ENCODE measurements at regions not wholly inside any gene's neighbourhood (a gene's known extent, or its start where the extent isn't known, plus 50 kb on each side); places are given as distances from the start of the nearest gene placed in this dataset.
"Not testable (repeated sequence)": the region's sequence is repeated elsewhere in the genome, so short reads cannot be mapped to it uniquely, and the experiment has no call there.

DNA sequence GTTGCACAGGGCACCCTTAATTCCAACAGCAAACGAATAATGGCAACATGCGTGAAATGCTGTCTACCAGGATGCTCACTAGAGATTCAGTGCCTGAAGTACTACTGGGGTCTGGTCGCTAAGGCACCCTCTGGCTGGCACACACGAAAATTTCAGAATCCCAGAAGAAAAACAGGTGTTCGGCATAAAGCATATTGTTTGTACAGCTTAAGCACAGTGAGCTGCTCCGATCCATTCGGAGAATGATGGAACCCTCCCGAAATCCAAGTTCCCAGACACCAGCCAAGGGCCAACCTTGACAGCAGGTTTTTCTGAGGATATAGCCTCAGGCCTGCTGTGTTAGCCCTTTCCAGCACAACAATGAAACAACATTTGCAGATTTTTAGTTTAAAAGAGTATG is 61.4 kb upstream of the ALDH1B1 start:
- no peak overlapping the region for H3K4me3 Mint-ChIP-seq
- H3K9me3 Mint-ChIP-seq (ENCODE audit: low read depth) = no peaks in the 10 kb centered on the region
- ATAC-seq (no peak), DNase-seq (no peak)
- CTCF ChIA-PET = interaction anchor here (0.6 kb wide), 1 partner anchor 21 kb away, joined by 3 read pairs; no protein-coding TSS in a partner anchor
- intact Hi-C loops (cut with DNase I, micrococcal nuclease) = no loop called here
- H3K4me1 Mint-ChIP-seq = no peaks in the 10 kb centered on the region
- POLR2A ChIA-PET = no interaction called here
- H3K27ac Mint-ChIP-seq = no peak overlapping the region
- no peaks in the 10 kb centered on the region for H3K36me3 Mint-ChIP-seq (ENCODE audit: low read depth)
- no peaks in the 10 kb centered on the region for H3K27me3 Mint-ChIP-seq

DNA sequence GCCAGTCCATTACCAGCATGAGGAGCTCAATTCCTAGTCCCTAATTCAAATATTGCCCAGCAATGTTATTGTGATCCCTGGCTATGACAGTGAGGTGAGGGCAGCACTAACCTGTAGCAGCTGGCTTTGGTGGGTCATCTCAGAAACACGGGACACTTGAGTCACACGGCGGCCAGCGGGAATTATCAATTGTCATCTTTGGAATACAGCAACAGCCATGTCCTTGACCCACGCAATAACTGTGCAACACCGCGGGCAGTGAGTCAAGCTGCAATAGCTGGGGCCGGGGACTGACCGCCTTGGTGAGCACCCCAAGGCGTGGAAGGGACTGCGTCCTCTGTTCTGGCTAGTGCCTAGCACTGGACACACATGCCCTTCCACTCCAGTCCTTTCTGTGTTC is 62.5 kb upstream of the ALDH1B1 start:
- ChIA-PET CTCF (interaction anchor here (0.6 kb wide), 1 partner anchor 102 kb away, joined by 3 read pairs; no protein-coding TSS in a partner anchor), POLR2A (no interaction called here)
- no peaks in the 10 kb centered on the region for H3K9me3 Mint-ChIP-seq (ENCODE audit: low read depth)
- DNase-seq (no peak), ATAC-seq (no peak)
- H3K36me3 Mint-ChIP-seq (ENCODE audit: low read depth) = no peaks in the 10 kb centered on the region
- no peak overlapping the region for H3K27ac Mint-ChIP-seq
- H3K4me3 Mint-ChIP-seq = no peak overlapping the region
- H3K27me3 Mint-ChIP-seq = no peaks in the 10 kb centered on the region
- no peaks in the 10 kb centered on the region for H3K4me1 Mint-ChIP-seq
- intact Hi-C loops (cut with DNase I, micrococcal nuclease) = no loop called here

DNA sequence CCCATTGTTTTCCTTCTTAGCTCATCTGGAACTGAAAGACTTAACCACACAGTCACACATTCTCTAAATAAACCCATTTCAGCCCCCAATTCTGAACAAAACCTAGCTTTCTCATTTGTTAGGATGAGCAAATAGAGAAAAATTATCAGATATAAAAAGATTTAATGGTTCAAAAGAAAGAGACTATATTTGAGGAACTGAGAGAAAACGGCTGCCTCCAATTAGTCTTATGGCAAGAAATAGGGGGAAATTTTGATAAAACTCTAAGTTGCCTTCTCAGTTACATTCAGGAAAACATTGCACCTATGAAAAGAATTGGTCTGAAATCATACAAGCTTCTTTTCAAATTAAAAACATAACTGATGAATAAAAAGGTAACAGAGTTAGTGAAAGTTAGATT is 63.7 kb upstream of the ALDH1B1 start:
- no peak overlapping the region for H3K27ac Mint-ChIP-seq
- no peaks in the 10 kb centered on the region for H3K36me3 Mint-ChIP-seq (ENCODE audit: low read depth)
- CTCF ChIA-PET = interaction anchor here (0.9 kb wide), 1 partner anchor 412 kb away, joined by 3 read pairs; no protein-coding TSS in a partner anchor
- H3K4me3 Mint-ChIP-seq = no peak overlapping the region
- no peak for DNase-seq
- no peaks in the 10 kb centered on the region for H3K4me1 Mint-ChIP-seq
- no peaks in the 10 kb centered on the region for H3K9me3 Mint-ChIP-seq (ENCODE audit: low read depth)
- POLR2A ChIA-PET = no interaction called here
- intact Hi-C loops (cut with DNase I, micrococcal nuclease) = no loop called here
- no peak for ATAC-seq
- H3K27me3 Mint-ChIP-seq = no peaks in the 10 kb centered on the region

DNA sequence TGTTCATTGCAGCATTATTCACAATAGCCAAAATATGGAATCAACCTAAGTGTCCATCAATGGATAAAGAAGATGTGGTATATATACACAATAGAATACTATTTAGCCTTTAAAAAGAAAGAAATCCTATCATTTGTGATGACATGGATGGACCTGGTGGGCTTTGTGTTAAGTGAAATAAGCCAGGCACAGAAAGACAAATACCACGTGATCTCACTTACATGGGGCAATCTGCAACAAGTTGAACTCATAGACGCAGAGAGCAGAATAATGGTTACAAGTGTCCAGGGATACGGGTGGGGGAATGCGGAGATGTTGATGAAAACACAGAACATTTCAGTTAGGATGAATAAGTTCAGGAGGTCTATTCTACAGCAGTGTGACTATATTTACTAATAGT is 66.4 kb upstream of the ALDH1B1 start:
- POLR2A ChIA-PET = no interaction called here
- Mint-ChIP-seq H3K36me3 (ENCODE audit: low read depth) (no peaks in the 10 kb centered on the region), H3K4me1 (no peaks in the 10 kb centered on the region), H3K4me3 (no peak overlapping the region), H3K27me3 (peaks cover 5% of the 10 kb centered on the region), H3K27ac (no peak overlapping the region), H3K9me3 (ENCODE audit: low read depth) (no peaks in the 10 kb centered on the region)
- ATAC-seq (no peak), DNase-seq (no peak)
- intact Hi-C loops (cut with DNase I, micrococcal nuclease) = no loop called here
- CTCF ChIA-PET = no interaction called here

DNA sequence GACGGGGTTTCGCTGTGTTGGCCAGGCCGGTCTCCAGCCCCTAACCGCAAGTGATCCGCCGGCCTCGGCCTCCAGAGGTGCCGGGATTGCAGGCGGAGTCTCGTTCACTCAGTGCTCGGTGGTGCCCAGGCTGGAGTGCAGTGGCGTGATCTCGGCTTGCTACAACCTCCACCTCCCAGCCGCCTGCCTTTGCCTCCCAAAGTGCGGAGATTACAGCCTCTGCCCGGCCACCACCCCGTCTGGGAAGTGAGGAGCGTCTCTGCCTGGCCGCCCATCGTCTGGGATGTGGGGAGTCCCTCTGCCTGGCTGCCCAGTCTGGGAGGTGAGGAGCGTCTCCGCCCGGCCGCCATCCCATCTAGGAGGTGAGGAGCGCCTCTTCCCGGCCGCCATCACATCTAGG is 68.3 kb upstream of the ALDH1B1 start:
- H3K27me3 Mint-ChIP-seq; CTCF ChIA-PET; H3K4me3 Mint-ChIP-seq; H3K36me3 Mint-ChIP-seq (ENCODE audit: low read depth); POLR2A ChIA-PET; ATAC-seq; H3K9me3 Mint-ChIP-seq (ENCODE audit: low read depth); H3K27ac Mint-ChIP-seq; H3K4me1 Mint-ChIP-seq; intact Hi-C loops (cut with DNase I, micrococcal nuclease); DNase-seq: not testable (repeated sequence)

DNA sequence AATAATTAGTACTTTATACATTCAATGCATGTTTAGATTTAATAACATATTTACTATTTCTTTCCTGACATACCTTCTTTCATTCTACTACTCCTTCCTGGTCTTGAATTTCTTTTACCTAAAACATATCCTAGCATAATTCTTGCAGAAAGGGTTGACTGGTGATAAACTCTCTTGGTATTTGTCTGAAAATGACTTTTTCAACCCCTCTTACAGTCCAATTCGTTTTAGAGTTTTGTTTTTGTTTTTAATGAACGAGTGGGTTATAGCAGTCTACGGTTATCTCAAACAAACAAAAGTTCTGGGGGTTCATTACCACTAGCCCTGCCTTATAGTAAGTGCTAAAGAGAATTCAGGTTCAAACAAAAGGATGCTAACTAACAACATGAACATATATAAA is 69.6 kb upstream of the ALDH1B1 start:
- Mint-ChIP-seq H3K9me3 (ENCODE audit: low read depth) (no peaks in the 10 kb centered on the region), H3K27ac (no peak overlapping the region), H3K4me1 (no peaks in the 10 kb centered on the region), H3K4me3 (no peak overlapping the region), H3K36me3 (ENCODE audit: low read depth) (no peaks in the 10 kb centered on the region), H3K27me3 (peaks cover 7% of the 10 kb centered on the region)
- no peak for DNase-seq
- ATAC-seq = no peak
- intact Hi-C loops (cut with DNase I, micrococcal nuclease) = no loop called here
- CTCF ChIA-PET = no interaction called here
- POLR2A ChIA-PET = no interaction called here

DNA sequence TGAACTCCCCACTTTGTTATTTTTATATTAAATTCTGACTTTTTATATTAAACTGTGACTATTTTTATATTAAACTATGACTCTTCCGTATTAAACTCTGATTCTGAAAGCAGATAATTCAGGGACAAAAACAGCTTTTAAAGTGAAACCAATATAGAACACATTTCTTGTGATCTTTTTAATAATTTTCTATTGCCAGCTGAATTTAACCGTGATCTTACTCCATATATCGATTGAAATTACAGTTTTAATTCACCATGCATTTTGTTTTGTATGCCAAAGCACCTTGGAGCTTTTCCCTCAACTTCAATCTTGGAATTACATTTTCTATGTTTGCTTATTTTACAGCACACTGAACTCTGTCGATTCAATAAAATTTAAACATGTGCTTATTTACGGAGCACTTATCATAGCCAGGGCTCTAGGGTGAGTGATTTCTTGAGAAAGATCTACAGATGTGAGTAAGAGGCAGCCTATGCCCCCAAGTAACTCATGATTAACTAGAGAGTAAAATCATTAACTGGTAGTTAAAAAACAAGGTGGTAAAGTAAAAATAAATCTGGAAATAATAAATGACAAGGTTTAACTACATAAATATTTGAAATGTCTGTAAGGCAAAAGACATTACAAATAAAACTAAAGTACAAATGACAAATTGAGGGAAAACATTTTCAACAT is 72.9 kb upstream of the ALDH1B1 start:
- intact Hi-C loops (cut with DNase I, micrococcal nuclease) = no loop called here
- H3K9me3 Mint-ChIP-seq (ENCODE audit: low read depth) = no peaks in the 10 kb centered on the region
- H3K27me3 Mint-ChIP-seq = peaks cover 7% of the 10 kb centered on the region
- no peaks in the 10 kb centered on the region for H3K4me1 Mint-ChIP-seq
- no peak overlapping the region for H3K4me3 Mint-ChIP-seq
- no peak overlapping the region for H3K27ac Mint-ChIP-seq
- DNase-seq = no peak
- no peaks in the 10 kb centered on the region for H3K36me3 Mint-ChIP-seq (ENCODE audit: low read depth)
- ChIA-PET POLR2A (no interaction called here), CTCF (interaction anchor here (0.8 kb wide), 1 partner anchor 74 kb away, joined by 3 read pairs; no protein-coding TSS in a partner anchor)
- ATAC-seq = no peak

DNA sequence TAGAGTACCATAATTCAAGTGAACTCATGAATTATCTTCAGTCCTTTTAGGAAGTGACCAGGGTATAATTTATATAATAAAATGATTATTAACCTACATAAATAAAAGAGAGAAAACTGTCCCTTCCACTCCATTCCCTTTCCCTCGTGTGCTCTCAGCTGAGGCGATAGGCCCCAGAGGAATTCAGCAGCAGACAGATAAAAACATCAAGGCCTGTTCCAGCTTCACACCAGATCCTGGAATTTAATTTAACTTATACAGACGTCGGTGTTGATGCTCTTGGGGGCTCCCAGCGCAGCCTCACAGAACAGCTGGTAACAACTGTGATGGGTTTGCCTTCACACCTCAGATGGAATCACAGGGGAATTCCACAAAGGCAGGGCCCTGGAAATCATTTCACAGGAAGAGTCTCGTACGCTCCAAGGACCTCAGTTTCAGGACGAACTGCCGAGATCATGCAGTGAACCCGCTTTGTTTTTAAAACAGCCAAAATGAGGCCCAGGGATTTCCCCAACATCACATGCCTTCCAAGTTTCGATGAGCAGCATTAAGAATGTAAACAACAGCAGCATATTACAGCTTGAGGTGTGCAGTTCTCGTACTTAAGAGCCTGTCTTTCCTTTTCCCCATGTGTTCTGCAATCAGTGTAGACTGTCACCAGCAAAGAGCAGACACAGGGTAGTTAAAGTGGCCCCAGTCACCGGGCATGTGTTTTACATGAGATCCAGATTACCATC is 73.6 kb upstream of the ALDH1B1 start:
- intact Hi-C loops (cut with DNase I, micrococcal nuclease) = no loop called here
- peaks cover 8% of the 10 kb centered on the region for H3K27me3 Mint-ChIP-seq
- CTCF ChIA-PET = interaction anchor here (0.8 kb wide), 1 partner anchor 74 kb away, joined by 3 read pairs; no protein-coding TSS in a partner anchor
- POLR2A ChIA-PET = no interaction called here
- DNase-seq = peak; percentile 10
- no peak overlapping the region for H3K4me3 Mint-ChIP-seq
- no peaks in the 10 kb centered on the region for H3K9me3 Mint-ChIP-seq (ENCODE audit: low read depth)
- H3K4me1 Mint-ChIP-seq = no peaks in the 10 kb centered on the region
- no peak overlapping the region for H3K27ac Mint-ChIP-seq
- no peaks in the 10 kb centered on the region for H3K36me3 Mint-ChIP-seq (ENCODE audit: low read depth)
- ATAC-seq = peak; percentile 61

DNA sequence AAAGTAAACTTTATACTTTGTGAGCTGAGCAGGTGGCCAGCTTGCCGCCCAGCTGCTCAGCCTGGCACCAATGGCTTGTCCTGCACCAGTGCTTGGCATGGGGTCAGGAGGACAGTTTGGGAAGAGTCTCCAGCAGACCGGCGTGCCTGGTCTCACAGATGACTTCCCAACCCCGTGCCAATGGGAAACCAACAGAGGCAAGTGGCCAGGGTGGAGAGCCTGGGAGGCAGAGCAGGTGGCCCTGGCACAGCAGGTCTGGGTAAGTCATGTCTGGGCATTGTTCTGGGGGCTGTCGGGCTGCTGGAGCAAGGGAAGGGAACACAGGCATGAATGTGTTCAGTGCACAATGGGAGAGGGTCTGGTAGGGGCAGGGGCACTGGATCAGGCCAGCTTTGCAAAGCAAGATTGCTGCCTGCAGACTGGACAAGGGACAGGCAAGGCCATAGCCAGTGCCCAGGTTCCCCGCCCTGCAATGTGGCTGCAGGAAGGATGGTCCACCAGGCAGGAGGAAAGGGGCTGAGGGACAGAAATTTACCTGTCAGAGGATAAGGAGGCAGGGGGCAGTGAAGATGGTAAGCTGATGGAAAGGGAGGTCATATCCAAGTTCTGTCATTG is 76.2 kb upstream of the ALDH1B1 start:
- DNase-seq (no peak), ATAC-seq (no peak)
- ChIA-PET POLR2A (no interaction called here), CTCF (no interaction called here)
- peaks cover 8% of the 10 kb centered on the region for H3K27me3 Mint-ChIP-seq
- H3K9me3 Mint-ChIP-seq (ENCODE audit: low read depth) = no peaks in the 10 kb centered on the region
- intact Hi-C loops (cut with DNase I, micrococcal nuclease) = no loop called here
- H3K36me3 Mint-ChIP-seq (ENCODE audit: low read depth) = no peaks in the 10 kb centered on the region
- no peaks in the 10 kb centered on the region for H3K4me1 Mint-ChIP-seq
- no peak overlapping the region for H3K4me3 Mint-ChIP-seq
- H3K27ac Mint-ChIP-seq = no peak overlapping the region

DNA sequence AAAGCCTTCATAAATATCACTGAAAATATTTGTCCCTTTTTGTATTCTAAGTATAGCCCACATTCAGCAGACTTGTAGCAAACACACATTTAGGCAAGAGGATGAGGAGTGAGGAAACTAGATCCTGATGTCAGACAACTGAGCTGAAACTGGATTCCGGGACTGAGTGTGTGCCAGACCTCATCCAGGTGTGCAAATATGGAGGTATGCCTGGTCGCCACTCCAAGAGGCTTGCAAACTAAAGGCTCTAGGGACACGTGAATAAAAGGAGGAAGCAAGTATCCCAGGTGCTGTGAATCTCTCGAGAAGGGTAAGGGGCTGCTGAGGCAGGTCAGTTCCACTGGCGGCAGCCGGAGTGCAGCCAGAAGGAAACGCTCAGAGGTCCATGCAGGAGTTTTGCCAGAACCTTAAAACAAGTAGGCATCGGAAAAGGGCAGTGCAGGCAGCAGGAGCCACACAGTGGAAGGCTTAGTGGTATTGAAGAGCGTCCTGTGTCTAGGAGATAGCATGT is 77.4 kb upstream of the ALDH1B1 start:
- H3K4me1 Mint-ChIP-seq = no peaks in the 10 kb centered on the region
- H3K27me3 Mint-ChIP-seq = peaks cover 9% of the 10 kb centered on the region
- no peak overlapping the region for H3K27ac Mint-ChIP-seq
- intact Hi-C loops (cut with DNase I, micrococcal nuclease) = no loop called here
- no peaks in the 10 kb centered on the region for H3K9me3 Mint-ChIP-seq (ENCODE audit: low read depth)
- H3K36me3 Mint-ChIP-seq (ENCODE audit: low read depth) = no peaks in the 10 kb centered on the region
- no peak for ATAC-seq
- no peak overlapping the region for H3K4me3 Mint-ChIP-seq
- CTCF ChIA-PET = no interaction called here
- no peak for DNase-seq
- POLR2A ChIA-PET = no interaction called here

DNA sequence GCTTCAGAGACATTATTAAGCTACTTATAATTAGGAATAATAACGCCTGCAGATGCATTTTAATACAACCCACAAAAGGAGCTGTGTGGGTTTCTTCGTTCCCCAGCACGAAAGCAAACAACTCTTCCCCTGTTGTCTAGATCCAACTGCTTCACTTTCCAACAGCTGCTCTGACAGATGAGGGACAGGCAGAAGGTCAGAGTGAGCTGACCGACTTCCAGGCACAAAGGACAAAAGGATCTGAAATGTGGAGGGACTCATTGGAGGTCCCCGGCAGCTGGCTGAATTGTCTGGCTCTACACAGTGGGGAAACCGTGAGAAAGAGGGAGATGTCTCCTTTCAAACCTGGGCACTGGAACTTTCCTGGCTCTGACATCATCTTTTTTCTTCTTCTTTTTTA is 79.1 kb upstream of the ALDH1B1 start:
- H3K27me3 Mint-ChIP-seq = peaks cover 8% of the 10 kb centered on the region
- DNase-seq = no peak
- ChIA-PET POLR2A (no interaction called here), CTCF (interaction anchor here (0.6 kb wide), 1 partner anchor 135 kb away, joined by 3 read pairs; no protein-coding TSS in a partner anchor)
- ATAC-seq = no peak
- no peak overlapping the region for H3K27ac Mint-ChIP-seq
- no peaks in the 10 kb centered on the region for H3K36me3 Mint-ChIP-seq (ENCODE audit: low read depth)
- H3K9me3 Mint-ChIP-seq (ENCODE audit: low read depth) = no peaks in the 10 kb centered on the region
- no peaks in the 10 kb centered on the region for H3K4me1 Mint-ChIP-seq
- intact Hi-C loops (cut with DNase I, micrococcal nuclease) = loop anchor here (5.0 kb wide), 2 partner anchors 39 to 46 kb away; no protein-coding TSS in a partner anchor
- no peak overlapping the region for H3K4me3 Mint-ChIP-seq

DNA sequence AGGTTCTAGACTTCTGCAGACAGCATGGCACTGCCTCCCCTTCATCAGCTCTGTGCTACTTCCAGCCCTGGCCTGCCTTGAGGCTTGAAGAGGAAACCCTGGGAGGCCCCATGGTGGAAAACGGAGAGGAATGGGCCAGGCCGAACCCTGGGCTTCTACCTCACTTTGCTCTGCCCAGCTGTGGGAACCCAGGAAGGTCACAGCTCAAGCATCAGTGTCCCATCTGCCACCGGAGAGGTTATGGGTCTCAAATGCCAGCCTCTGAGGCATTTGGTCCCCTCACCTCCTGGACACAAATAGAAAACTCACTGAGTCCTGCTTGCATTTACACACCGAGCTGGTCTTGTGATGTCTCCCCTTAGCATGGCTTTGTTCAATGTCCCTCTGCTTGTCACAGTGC is 80.1 kb upstream of the ALDH1B1 start:
- DNase-seq (no peak), ATAC-seq (no peak)
- ChIA-PET CTCF (no interaction called here), POLR2A (no interaction called here)
- no peaks in the 10 kb centered on the region for H3K36me3 Mint-ChIP-seq (ENCODE audit: low read depth)
- no peak overlapping the region for H3K27ac Mint-ChIP-seq
- H3K4me1 Mint-ChIP-seq = no peaks in the 10 kb centered on the region
- peaks cover 8% of the 10 kb centered on the region for H3K27me3 Mint-ChIP-seq
- no peak overlapping the region for H3K4me3 Mint-ChIP-seq
- intact Hi-C loops (cut with DNase I, micrococcal nuclease) = loop anchor here (5.0 kb wide), 2 partner anchors 40 to 45 kb away; no protein-coding TSS in a partner anchor
- H3K9me3 Mint-ChIP-seq (ENCODE audit: low read depth) = no peaks in the 10 kb centered on the region

Data from activated CD4-positive, alpha-beta T cell treated with anti-CD3 and anti-CD28 coated beads for 36 hours (primary cell).